ENCODE measurements at regions not wholly inside any gene's neighbourhood (a gene's known extent, or its start where the extent isn't known, plus 50 kb on each side); places are given as distances from the start of the nearest gene placed in this dataset.

DNA sequence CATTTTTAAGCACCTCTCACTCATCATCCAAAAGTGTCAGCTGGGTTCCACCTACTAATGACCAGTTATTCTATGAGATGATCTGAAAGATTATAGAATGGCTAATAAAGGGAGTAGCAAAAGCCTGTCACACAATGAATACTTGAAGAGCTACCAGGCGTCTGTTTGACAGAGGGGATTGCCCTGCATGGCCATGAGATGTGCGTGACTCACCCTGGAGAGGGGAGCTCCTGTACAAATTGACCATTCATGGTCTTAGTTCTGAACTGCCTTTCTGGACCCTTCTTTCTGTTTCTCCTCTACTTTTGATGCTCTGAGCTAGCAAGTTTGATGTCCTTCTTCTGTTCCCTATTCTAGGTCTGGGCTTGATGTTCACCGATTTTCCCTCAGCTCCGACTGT, 85.2 kb upstream of the ABCD3 start (continued):
- TF ChIP-seq, protein P1, sequence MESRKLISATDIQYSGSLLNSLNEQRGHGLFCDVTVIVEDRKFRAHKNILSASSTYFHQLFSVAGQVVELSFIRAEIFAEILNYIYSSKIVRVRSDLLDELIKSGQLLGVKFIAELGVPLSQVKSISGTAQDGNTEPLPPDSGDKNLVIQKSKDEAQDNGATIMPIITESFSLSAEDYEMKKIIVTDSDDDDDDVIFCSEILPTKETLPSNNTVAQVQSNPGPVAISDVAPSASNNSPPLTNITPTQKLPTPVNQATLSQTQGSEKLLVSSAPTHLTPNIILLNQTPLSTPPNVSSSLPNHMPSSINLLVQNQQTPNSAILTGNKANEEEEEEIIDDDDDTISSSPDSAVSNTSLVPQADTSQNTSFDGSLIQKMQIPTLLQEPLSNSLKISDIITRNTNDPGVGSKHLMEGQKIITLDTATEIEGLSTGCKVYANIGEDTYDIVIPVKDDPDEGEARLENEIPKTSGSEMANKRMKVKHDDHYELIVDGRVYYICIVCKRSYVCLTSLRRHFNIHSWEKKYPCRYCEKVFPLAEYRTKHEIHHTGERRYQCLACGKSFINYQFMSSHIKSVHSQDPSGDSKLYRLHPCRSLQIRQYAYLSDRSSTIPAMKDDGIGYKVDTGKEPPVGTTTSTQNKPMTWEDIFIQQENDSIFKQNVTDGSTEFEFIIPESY (IDR thresholded peaks at IDR 0.05; ENCODE audit: extremely low read depth, insufficient replicate concordance, low read length): no peak
- TF ChIP-seq SP1 (IDR thresholded peaks at IDR 0.05; ENCODE audit: low read depth) (no peak), ELF1 (IDR thresholded peaks at IDR 0.05; ENCODE audit: borderline replicate concordance, low read depth) (no peak), EGR1 (IDR thresholded peaks at IDR 0.05; ENCODE audit: low read depth) (no peak)
- TF ChIP-seq, protein P2, sequence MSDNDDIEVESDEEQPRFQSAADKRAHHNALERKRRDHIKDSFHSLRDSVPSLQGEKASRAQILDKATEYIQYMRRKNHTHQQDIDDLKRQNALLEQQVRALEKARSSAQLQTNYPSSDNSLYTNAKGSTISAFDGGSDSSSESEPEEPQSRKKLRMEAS (IDR thresholded peaks at IDR 0.05): no peak

DNA sequence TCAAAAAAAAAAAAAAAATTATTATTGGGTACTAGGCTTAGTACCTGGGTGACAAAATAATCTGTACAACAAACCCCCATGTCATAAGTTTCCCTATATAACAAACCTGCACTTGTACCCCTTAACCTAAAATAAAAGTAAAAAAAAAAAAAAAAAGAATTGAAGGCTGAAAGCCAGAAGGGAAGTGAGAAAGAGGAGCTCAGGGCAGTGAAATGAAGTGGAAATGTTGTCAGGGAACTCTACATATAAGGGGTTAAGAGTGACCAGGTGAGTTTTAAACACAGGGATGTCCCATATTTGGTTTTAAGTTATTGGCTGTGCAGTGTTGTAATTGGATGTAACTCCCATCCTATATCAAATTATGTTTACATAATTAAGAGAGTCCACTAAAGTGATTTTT, 85.7 kb upstream of the ABCD3 start:
- RAD21 ChIA-PET (ENCODE audit: low non-redundant PET in 1 of 2, low total read pairs in 2 of 2, uncharacterized antibody in 2 of 2, unreplicated experiment in 2 of 2): interaction anchor here (0.7 to 1.4 kb wide), 5 partner anchors 95 to 292 kb away, joined by 3 to 5 read pairs (median 4); no protein-coding TSS in a partner anchor
- CTCF ChIA-PET: interaction anchor here (1.2 to 8.7 kb wide), 6 partner anchors 11 to 308 kb away, joined by 4 to 338 read pairs (median 100); partner anchors contain the start of gene ARHGAP29
- H4K20me1 ChIP-seq (ENCODE audit: insufficient read depth): no peaks in the 10 kb centered on the region
- H3K4me1 ChIP-seq (ENCODE audit: control insufficient read depth in 1 of 2, insufficient read depth in 2 of 2, low read length in 2 of 2): peaks cover 47 to 69% of the 10 kb centered on the region in 2 experiments
- peaks cover 9% of the 10 kb centered on the region; the same call in 1 of the 2 replicates for H3K79me2 ChIP-seq (ENCODE audit: insufficient read depth, low read length)
- no TSS peak for BruUV-seq (replicated peaks)
- H3K9ac ChIP-seq (ENCODE audit: low read length): peak overlapping the region; percentile 12; the same call in 1 of the 2 replicates
- intact Hi-C loops (cut with micrococcal nuclease): loop anchor here (10.0 kb wide), 1 partner anchor 428 kb away; the partner anchor contains the start of gene GCLM
- no peak for DNase-seq (ENCODE audit: low read depth, low spot score)
- H3K4me3 ChIP-seq (replicated peaks in 1 of 2; ENCODE audit: low read depth in 1 of 2, low read length in 2 of 2): no peak overlapping the region
- TF ChIP-seq SRF (IDR thresholded peaks at IDR 0.05; ENCODE audit: low read depth): no peak
- TF ChIP-seq SP1 (IDR thresholded peaks at IDR 0.05; ENCODE audit: low read depth): no peak
- TF ChIP-seq EZH2phosphoT487 (IDR thresholded peaks at IDR 0.05; ENCODE audit: borderline replicate concordance): no peak
- TF ChIP-seq, protein P3, sequence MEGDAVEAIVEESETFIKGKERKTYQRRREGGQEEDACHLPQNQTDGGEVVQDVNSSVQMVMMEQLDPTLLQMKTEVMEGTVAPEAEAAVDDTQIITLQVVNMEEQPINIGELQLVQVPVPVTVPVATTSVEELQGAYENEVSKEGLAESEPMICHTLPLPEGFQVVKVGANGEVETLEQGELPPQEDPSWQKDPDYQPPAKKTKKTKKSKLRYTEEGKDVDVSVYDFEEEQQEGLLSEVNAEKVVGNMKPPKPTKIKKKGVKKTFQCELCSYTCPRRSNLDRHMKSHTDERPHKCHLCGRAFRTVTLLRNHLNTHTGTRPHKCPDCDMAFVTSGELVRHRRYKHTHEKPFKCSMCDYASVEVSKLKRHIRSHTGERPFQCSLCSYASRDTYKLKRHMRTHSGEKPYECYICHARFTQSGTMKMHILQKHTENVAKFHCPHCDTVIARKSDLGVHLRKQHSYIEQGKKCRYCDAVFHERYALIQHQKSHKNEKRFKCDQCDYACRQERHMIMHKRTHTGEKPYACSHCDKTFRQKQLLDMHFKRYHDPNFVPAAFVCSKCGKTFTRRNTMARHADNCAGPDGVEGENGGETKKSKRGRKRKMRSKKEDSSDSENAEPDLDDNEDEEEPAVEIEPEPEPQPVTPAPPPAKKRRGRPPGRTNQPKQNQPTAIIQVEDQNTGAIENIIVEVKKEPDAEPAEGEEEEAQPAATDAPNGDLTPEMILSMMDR (IDR thresholded peaks at IDR 0.05 in 2 of 3, conservative IDR thresholded peaks at IDR 0.05 in 1 of 3; ENCODE audit: borderline replicate concordance in 1 of 3, insufficient read depth in 1 of 3, low read depth in 2 of 3, low read length in 2 of 3): no peak
- no peak for TF ChIP-seq ZFX (IDR thresholded peaks at IDR 0.05)
- ATAC-seq: no peak
- no peaks in the 10 kb centered on the region for H3K36me3 ChIP-seq (ENCODE audit: control insufficient read depth in 1 of 2, insufficient read depth in 2 of 2, low read length in 2 of 2)
- no peak overlapping the region for H2AFZ ChIP-seq (ENCODE audit: low read depth, low read length, poor library complexity, severe bottlenecking)
- H3K27ac ChIP-seq (ENCODE audit: low read depth, low read length): no peak overlapping the region
- H3K9me3 ChIP-seq (ENCODE audit: control insufficient read depth in 1 of 2, insufficient read depth in 1 of 2, low read depth in 1 of 2, low read length in 2 of 2): no peaks in the 10 kb centered on the region
- POLR2A ChIA-PET: interaction anchor here (0.8 to 5.3 kb wide), 5 partner anchors 32 to 287 kb away, joined by 3 to 38 read pairs (median 5); partner anchors contain the start of gene ARHGAP29
- peak overlapping the region; percentile 17; the same call in 1 of the 2 replicates for H3K4me2 ChIP-seq (ENCODE audit: low read length)
- no peaks in the 10 kb centered on the region for H3K9me2 ChIP-seq (ENCODE audit: insufficient read depth)
- H3K27me3 ChIP-seq (ENCODE audit: insufficient read depth, low read length): no peaks in the 10 kb centered on the region

Measured in HCT116 (cell line).